ENCODE measurements at regions not wholly inside any gene's neighbourhood (a gene's known extent, or its start where the extent isn't known, plus 50 kb on each side); places are given as distances from the start of the nearest gene placed in this dataset.

- TF ChIP-seq EZH2 (IDR thresholded peaks at IDR 0.05) (no peak), POLR2AphosphoS5 (IDR thresholded peaks at IDR 0.05; ENCODE audit: borderline replicate concordance, low read depth, low read length) (no peak), FOXP2 (optimal IDR thresholded peaks at IDR 0.05; ENCODE audit: control extremely low read depth, extremely low read length, insufficient read depth) (no peak)
Measured at GRCh38 chr5:145495741-145496140, 339.4 kb downstream of the PRELID2 start.

All from SK-N-MC (cell line).